ENCODE measurements at regions not wholly inside any gene's neighbourhood (a gene's known extent, or its start where the extent isn't known, plus 50 kb on each side); places are given as distances from the start of the nearest gene placed in this dataset.

GRCh38 chr6:22794844-22795243 is 225.5 kb downstream of the HDGFL1 start:
- no peak for TF ChIP-seq JUND (IDR thresholded peaks at IDR 0.05)
- TF ChIP-seq CTCF (IDR thresholded peaks at IDR 0.05; ENCODE audit: low read depth, low read length, missing input control): no peak
- TF ChIP-seq YY1 (IDR thresholded peaks at IDR 0.05): no peak
- no peak for TF ChIP-seq ATF3 (IDR thresholded peaks at IDR 0.05)
- TF ChIP-seq REST (IDR thresholded peaks at IDR 0.05): no peak
- TF ChIP-seq TAF1 (conservative IDR thresholded peaks at IDR 0.05): no peak
- no peak for TF ChIP-seq SP1 (IDR thresholded peaks at IDR 0.05)
- no peak for TF ChIP-seq MAX (IDR thresholded peaks at IDR 0.05)
- no peak for TF ChIP-seq ZBTB33 (IDR thresholded peaks at IDR 0.05)
- TF ChIP-seq FOXA1 (IDR thresholded peaks at IDR 0.05): no peak
